Skin of body (tissue), 1 donor: ENCODE measurements at regions not wholly inside any gene's neighbourhood (a gene's known extent, or its start where the extent isn't known, plus 50 kb on each side); places are given as distances from the start of the nearest gene placed in this dataset.
"Not testable (repeated sequence)": the region's sequence is repeated elsewhere in the genome, so short reads cannot be mapped to it uniquely, and the experiment has no call there.

Experiments used
- DNase-seq: peaks from one replicate; lab custom pipeline; 2025; lab: John Stamatoyannopoulos, UW

GRCh38 chr2:215889240-215889969 is 123.9 kb downstream of the MREG start:
- DNase-seq: not testable (repeated sequence)

- DNase-seq: no peak
Observed at GRCh38 chr2:215888680-215889079, 124.7 kb downstream of the MREG start.

- DNase-seq: no peak
Observed at GRCh38 chr2:215887303-215887702, 126.0 kb downstream of the MREG start.

GRCh38 chr2:215886022-215886421 is 127.3 kb downstream of the MREG start:
- DNase-seq: no peak

- no peak for DNase-seq
Observed at GRCh38 chr2:215885536-215885935, 127.8 kb downstream of the MREG start.

GRCh38 chr2:215884451-215885087 is 128.8 kb downstream of the MREG start:
- DNase-seq: peak; percentile 82

- no peak for DNase-seq
Observed at GRCh38 chr2:215883799-215884198, 129.6 kb downstream of the MREG start.

- no peak for DNase-seq
Observed at GRCh38 chr2:215882689-215883088, 130.7 kb downstream of the MREG start.

- no peak for DNase-seq
Observed at GRCh38 chr2:215881582-215881981, 131.8 kb downstream of the MREG start.

- no peak for DNase-seq
Observed at GRCh38 chr2:215880970-215881369, 132.4 kb downstream of the MREG start.

GRCh38 chr2:215879977-215880940 is 133.1 kb downstream of the MREG start:
- no peak for DNase-seq

GRCh38 chr2:215879331-215879730 is 134.0 kb downstream of the MREG start:
- no peak for DNase-seq

- DNase-seq: no peak
Observed at GRCh38 chr2:215878476-215879063, 134.8 kb downstream of the MREG start.

GRCh38 chr2:215876937-215877238 is 136.5 kb downstream of the MREG start:
- no peak for DNase-seq

GRCh38 chr2:215876139-215876936 is 137.0 kb downstream of the MREG start:
- DNase-seq: no peak

GRCh38 chr2:215874418-215874817 is 138.9 kb downstream of the MREG start:
- no peak for DNase-seq

GRCh38 chr2:215870986-215871385 is 142.4 kb downstream of the MREG start:
- no peak for DNase-seq

- peak; percentile 43 for DNase-seq
Observed at GRCh38 chr2:215870088-215870490, 143.3 kb downstream of the MREG start.

- peak; percentile 82 for DNase-seq
Observed at GRCh38 chr2:215868846-215869543, 144.4 kb downstream of the MREG start.

- no peak for DNase-seq
Observed at GRCh38 chr2:215866606-215867005, 146.7 kb downstream of the MREG start.
